GM12891 (cell line): ENCODE measurements at regions not wholly inside any gene's neighbourhood (a gene's known extent, or its start where the extent isn't known, plus 50 kb on each side); places are given as distances from the start of the nearest gene placed in this dataset.

Source experiments
- PAX5 ChIP-seq: IDR thresholded peaks from 2 replicates; pipeline ENCODE4 v1.6.1; 2011; ENCODE audit warnings: low read length, moderate library complexity, mild to moderate bottlenecking; ENCODE audit not compliant: insufficient read depth, severe bottlenecking
- POLR2A ChIP-seq: IDR thresholded peaks from 2 replicates; pipeline ENCODE4 v1.6.1; 2011; ENCODE audit warnings: low read depth, low read length, control low read depth
- POLR2AphosphoS5 ChIP-seq: IDR thresholded peaks from 2 replicates; pipeline ENCODE4 v1.6.1; 2011; ENCODE audit warnings: low read depth, low read length, control low read depth
- POU2F2 ChIP-seq: IDR thresholded peaks from 2 replicates; pipeline ENCODE4 v1.6.1; 2011; ENCODE audit warnings: low read depth, mild to moderate bottlenecking, control low read depth, low read length, moderate library complexity
- SPI1 ChIP-seq: IDR thresholded peaks from 2 replicates; pipeline ENCODE4 v1.6.1; 2011; ENCODE audit warnings: low read depth, low read length, control low read depth
- TAF1 ChIP-seq: IDR thresholded peaks from 2 replicates; pipeline ENCODE4 v1.6.1; 2011; ENCODE audit warnings: low read depth, low read length, control low read depth

DNA sequence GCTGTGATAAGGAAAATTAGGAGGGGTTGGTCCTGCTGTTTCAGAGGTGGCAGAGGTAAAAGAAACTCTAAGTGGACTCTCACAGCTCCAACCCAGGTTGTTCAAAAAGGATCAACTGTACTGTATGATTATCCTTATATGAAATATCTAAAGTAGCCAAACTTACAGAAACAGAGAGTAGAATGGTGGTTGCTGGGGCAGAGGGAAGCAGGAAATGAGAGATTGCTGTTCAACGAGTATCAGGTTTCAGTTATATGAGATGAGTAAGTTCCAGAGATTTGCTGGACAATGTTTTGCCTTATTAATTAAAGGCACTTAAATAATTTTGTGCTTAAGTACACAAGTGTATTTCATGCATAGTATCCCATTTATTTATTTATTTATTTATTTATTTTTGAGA, 972.0 kb upstream of the LRRTM1 start:
- TF ChIP-seq POLR2A (no peak), SPI1 (no peak), POLR2AphosphoS5 (no peak), POU2F2 (no peak), TAF1 (no peak), PAX5 (no peak)
